ENCODE measurements at regions not wholly inside any gene's neighbourhood (a gene's known extent, or its start where the extent isn't known, plus 50 kb on each side); places are given as distances from the start of the nearest gene placed in this dataset.

GRCh38 chr13:73429701-73430100, 370.9 kb downstream of the KLF5 start:
- no peak for ATAC-seq (replicated peaks)
- Mint-ChIP-seq H3K4me1 (no peaks in the 10 kb centered on the region), H3K27ac (no peak overlapping the region), H3K27me3 (no peaks in the 10 kb centered on the region), H3K9me3 (peaks cover 9 to 13% of the 10 kb centered on the region in 2 donors), H3K4me3 (no peak overlapping the region), H3K36me3 (no peaks in the 10 kb centered on the region)
- DNase-seq = no peak

DNA sequence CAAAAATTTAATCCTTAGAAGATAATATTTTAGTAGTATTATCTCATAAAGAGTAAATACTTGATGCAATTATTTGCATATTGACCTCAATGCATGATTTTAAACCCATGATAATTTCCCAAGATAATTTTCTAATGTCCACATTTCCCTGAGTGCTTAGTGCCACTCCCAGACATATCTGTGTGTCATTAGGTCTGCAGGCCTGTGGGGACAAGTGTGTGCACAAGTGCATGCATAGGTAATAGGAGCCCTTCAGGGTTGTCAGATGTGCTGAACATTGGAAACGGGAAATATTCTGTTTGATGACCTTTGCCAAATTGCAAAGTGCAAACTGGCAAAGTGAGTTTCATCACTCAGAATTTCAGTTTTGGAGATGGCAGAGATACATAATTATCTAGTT, 369.9 kb downstream of the KLF5 start:
- Mint-ChIP-seq H3K36me3 (no peaks in the 10 kb centered on the region), H3K9me3 (peaks cover 8 to 13% of the 10 kb centered on the region in 2 donors), H3K4me1 (no peaks in the 10 kb centered on the region), H3K27ac (no peak overlapping the region), H3K4me3 (no peak overlapping the region), H3K27me3 (no peaks in the 10 kb centered on the region)
- DNase-seq (no peak), ATAC-seq (replicated peaks) (no peak)

GRCh38 chr13:73428137-73428536, 369.3 kb downstream of the KLF5 start:
- Mint-ChIP-seq H3K27ac (no peak overlapping the region), H3K4me3 (no peak overlapping the region), H3K27me3 (no peaks in the 10 kb centered on the region), H3K36me3 (no peaks in the 10 kb centered on the region), H3K4me1 (no peaks in the 10 kb centered on the region), H3K9me3 (peaks cover 8 to 13% of the 10 kb centered on the region in 2 donors)
- DNase-seq (no peak), ATAC-seq (replicated peaks) (no peak)

DNA sequence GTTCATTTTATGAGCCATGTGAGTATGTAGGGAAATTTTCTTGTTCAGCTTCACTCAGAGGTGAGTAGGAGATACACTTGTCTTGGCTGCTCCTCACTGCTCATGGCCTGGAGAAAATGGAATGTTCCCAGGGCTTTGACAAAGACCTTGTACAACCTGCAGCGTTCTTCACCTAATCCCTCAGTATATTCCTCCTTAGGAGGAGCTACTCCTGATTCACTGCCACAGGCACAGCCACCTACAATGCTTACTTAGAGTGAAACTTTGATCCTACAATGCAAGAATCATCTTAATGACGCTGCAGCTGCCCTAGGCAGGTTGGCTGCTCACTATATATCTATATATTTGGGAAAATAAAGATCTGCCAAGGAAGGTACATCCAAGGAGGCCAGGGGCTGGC, 364.2 kb downstream of the KLF5 start:
- ATAC-seq (replicated peaks) = no peak
- Mint-ChIP-seq H3K4me3 (no peak overlapping the region), H3K36me3 (no peaks in the 10 kb centered on the region), H3K27me3 (no peaks in the 10 kb centered on the region), H3K4me1 (no peaks in the 10 kb centered on the region), H3K27ac (no peak overlapping the region), H3K9me3 (peaks cover 1 to 7% of the 10 kb centered on the region in 2 donors)
- no peak for DNase-seq

GRCh38 chr13:73421310-73421912, 362.6 kb downstream of the KLF5 start:
- H3K36me3 Mint-ChIP-seq = no peaks in the 10 kb centered on the region
- H3K9me3 Mint-ChIP-seq = peaks cover under 1% of the 10 kb centered on the region in 2 donors
- H3K4me1 Mint-ChIP-seq = no peaks in the 10 kb centered on the region
- H3K27me3 Mint-ChIP-seq = no peaks in the 10 kb centered on the region
- no peak for ATAC-seq (replicated peaks)
- DNase-seq = no peak
- H3K27ac Mint-ChIP-seq = no peak overlapping the region
- no peak overlapping the region for H3K4me3 Mint-ChIP-seq

DNA sequence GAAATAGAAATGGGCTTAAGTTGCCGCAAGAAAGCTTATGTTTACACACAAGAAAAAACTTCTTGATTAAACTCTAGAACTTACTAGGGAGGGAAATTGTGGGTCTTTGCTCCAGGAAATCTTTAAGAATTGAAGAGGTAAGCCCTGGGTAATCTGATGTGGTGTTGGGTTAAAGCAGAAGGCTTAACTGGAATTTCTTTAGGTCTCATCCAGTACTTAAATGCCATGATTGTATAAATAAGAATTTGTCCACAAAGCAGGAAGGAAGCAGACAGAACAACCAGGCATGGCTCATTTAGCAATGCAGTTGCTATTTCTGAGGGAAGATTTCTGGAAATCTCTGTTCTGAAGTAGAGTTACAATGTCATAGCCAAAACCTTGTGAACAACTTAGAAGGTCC, 360.4 kb downstream of the KLF5 start:
- Mint-ChIP-seq H3K27me3 (no peaks in the 10 kb centered on the region), H3K27ac (no peak overlapping the region), H3K36me3 (no peaks in the 10 kb centered on the region), H3K4me1 (no peaks in the 10 kb centered on the region), H3K4me3 (no peak overlapping the region), H3K9me3 (peaks cover 4% of the 10 kb centered on the region in 2 donors)
- ATAC-seq (replicated peaks) (no peak), DNase-seq (no peak)

GRCh38 chr13:73417012-73417615, 358.3 kb downstream of the KLF5 start:
- no peaks in the 10 kb centered on the region for H3K27me3 Mint-ChIP-seq
- ATAC-seq (replicated peaks) (no peak), DNase-seq (no peak)
- H3K27ac Mint-ChIP-seq = no peak overlapping the region
- H3K4me1 Mint-ChIP-seq = no peaks in the 10 kb centered on the region
- H3K9me3 Mint-ChIP-seq = peaks cover 4% of the 10 kb centered on the region in 2 donors
- no peaks in the 10 kb centered on the region for H3K36me3 Mint-ChIP-seq
- H3K4me3 Mint-ChIP-seq = no peak overlapping the region

GRCh38 chr13:73416093-73416492, 357.3 kb downstream of the KLF5 start:
- no peak overlapping the region for H3K27ac Mint-ChIP-seq

GRCh38 chr13:73413656-73414055, 354.9 kb downstream of the KLF5 start:
- H3K27ac Mint-ChIP-seq = no peak overlapping the region
- no peaks in the 10 kb centered on the region for H3K27me3 Mint-ChIP-seq
- H3K4me1 Mint-ChIP-seq = no peaks in the 10 kb centered on the region
- ATAC-seq (replicated peaks) (no peak), DNase-seq (no peak)
- no peaks in the 10 kb centered on the region for H3K36me3 Mint-ChIP-seq
- H3K4me3 Mint-ChIP-seq = no peak overlapping the region
- H3K9me3 Mint-ChIP-seq = peaks cover 11% of the 10 kb centered on the region in 2 donors

More at GRCh38 chr13:73416093-73416492, 357.3 kb downstream of the KLF5 start:
- H3K4me1 Mint-ChIP-seq = no peaks in the 10 kb centered on the region
- H3K27me3 Mint-ChIP-seq = no peaks in the 10 kb centered on the region
- no peaks in the 10 kb centered on the region for H3K36me3 Mint-ChIP-seq
- no peak for ATAC-seq (replicated peaks)
- DNase-seq = no peak
- H3K9me3 Mint-ChIP-seq = peaks cover 4% of the 10 kb centered on the region in 2 donors
- no peak overlapping the region for H3K4me3 Mint-ChIP-seq

GRCh38 chr13:73412933-73413332, 354.1 kb downstream of the KLF5 start:
- no peak for ATAC-seq (replicated peaks)
- H3K4me3 Mint-ChIP-seq = no peak overlapping the region

GRCh38 chr13:73411067-73411809, 352.4 kb downstream of the KLF5 start:
- H3K4me3 Mint-ChIP-seq = no peak overlapping the region
- H3K4me1 Mint-ChIP-seq = no peaks in the 10 kb centered on the region
- DNase-seq (no peak), ATAC-seq (replicated peaks) (no peak)
- no peak overlapping the region for H3K27ac Mint-ChIP-seq
- H3K27me3 Mint-ChIP-seq = no peaks in the 10 kb centered on the region
- no peaks in the 10 kb centered on the region for H3K36me3 Mint-ChIP-seq
- peaks cover 9 to 11% of the 10 kb centered on the region in 2 donors for H3K9me3 Mint-ChIP-seq

More at GRCh38 chr13:73412933-73413332, 354.1 kb downstream of the KLF5 start:
- Mint-ChIP-seq H3K36me3 (no peaks in the 10 kb centered on the region), H3K4me1 (no peaks in the 10 kb centered on the region), H3K27me3 (no peaks in the 10 kb centered on the region), H3K27ac (no peak overlapping the region), H3K9me3 (peaks cover 11% of the 10 kb centered on the region in 2 donors)
- DNase-seq = no peak

DNA sequence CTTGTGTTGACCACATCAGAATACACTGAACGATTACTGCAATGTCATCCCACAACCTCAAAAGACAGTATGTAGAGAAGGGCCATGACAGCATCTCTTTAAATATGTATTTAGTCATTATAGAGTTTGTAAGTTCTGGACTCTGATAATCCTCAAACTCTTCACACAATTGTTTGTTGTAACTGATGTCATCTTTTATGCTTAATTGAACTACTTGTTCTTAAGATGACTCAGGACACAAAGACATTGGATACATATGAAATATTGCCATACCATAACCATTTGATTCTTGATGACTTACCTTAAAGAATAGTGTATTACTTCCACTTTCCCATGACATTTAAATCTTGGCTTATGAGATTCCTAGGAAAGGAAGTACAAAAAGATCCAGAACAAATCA, 347.6 kb downstream of the KLF5 start:
- no peak for DNase-seq
- H3K4me1 Mint-ChIP-seq = no peaks in the 10 kb centered on the region
- H3K27me3 Mint-ChIP-seq = no peaks in the 10 kb centered on the region
- no peak for ATAC-seq (replicated peaks)
- H3K27ac Mint-ChIP-seq = no peak overlapping the region
- no peak overlapping the region for H3K4me3 Mint-ChIP-seq
- no peaks in the 10 kb centered on the region for H3K36me3 Mint-ChIP-seq
- H3K9me3 Mint-ChIP-seq = peaks cover 7 to 9% of the 10 kb centered on the region in 2 donors

- Mint-ChIP-seq H3K36me3 (no peaks in the 10 kb centered on the region), H3K4me1 (no peaks in the 10 kb centered on the region), H3K27ac (no peak overlapping the region), H3K4me3 (no peak overlapping the region), H3K27me3 (no peaks in the 10 kb centered on the region), H3K9me3 (peaks cover 1 to 2% of the 10 kb centered on the region in 2 donors)
- ATAC-seq (replicated peaks) = no peak
- no peak for DNase-seq
These were observed 345.8 kb downstream of the KLF5 start for GRCh38 chr13:73404581-73404980.

DNA sequence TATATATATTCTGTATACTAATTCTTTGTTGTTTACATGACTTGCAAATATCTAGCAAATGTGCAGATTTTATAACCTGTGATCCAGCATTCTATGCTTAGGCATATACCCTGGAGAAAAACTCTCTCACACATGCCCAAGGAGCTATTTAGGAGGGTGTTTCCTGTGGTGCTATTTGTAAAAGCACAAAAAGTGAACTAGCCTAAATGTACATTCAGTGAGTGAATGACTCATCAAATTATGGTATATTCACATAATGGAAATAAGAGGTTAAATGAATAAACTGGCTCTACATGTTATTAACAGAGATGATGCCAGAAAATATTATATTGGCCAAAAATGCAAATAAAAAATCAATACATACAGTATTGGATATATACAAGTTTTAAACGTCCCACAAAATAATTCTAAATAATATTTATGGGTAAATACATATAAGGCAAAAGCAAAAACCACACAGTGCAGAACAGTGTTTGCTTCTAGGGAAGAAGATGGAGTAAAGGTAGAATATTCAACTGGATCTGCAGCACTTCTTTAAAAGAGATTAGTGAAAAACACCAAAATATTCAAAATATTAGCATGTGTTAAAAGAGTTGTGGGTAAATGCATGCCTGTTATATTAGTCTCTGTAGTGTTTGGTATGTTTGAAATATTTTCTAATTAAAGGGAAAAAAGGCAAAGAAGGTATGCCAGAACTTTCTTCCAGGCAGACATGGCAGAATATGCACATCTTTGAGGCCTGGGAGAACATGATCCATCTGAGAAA, 344.7 kb downstream of the KLF5 start:
- no peaks in the 10 kb centered on the region for H3K4me1 Mint-ChIP-seq
- DNase-seq = no peak
- no peak for ATAC-seq (replicated peaks)
- no peaks in the 10 kb centered on the region for H3K27me3 Mint-ChIP-seq
- no peak overlapping the region for H3K4me3 Mint-ChIP-seq
- no peaks in the 10 kb centered on the region for H3K36me3 Mint-ChIP-seq
- H3K27ac Mint-ChIP-seq = no peak overlapping the region
- H3K9me3 Mint-ChIP-seq = peaks cover 0 to 1% of the 10 kb centered on the region in 2 donors

Data from stimulated activated naive B cell treated with anti-CD40 and anti-IgM and Interleukin-4, amounts not matched to agents 10 μg/mL and 1 μg/mL and 100 μg/mL, for 72 hours (primary cell).